ENCODE measurements at regions not wholly inside any gene's neighbourhood (a gene's known extent, or its start where the extent isn't known, plus 50 kb on each side); places are given as distances from the start of the nearest gene placed in this dataset.

GRCh38 chr13:83549671-83550070 is 332.6 kb downstream of the SLITRK1 start:
- H3K27me3 ChIP-seq (ENCODE audit: insufficient read depth, low read depth, low read length) = no peaks in the 10 kb centered on the region
- H3K9me3 ChIP-seq (ENCODE audit: low read length) = no peaks in the 10 kb centered on the region
- TF ChIP-seq MXI1 (conservative IDR thresholded peaks at IDR 0.05; ENCODE audit: poor library complexity, severe bottlenecking) = no peak
- TF ChIP-seq, protein P1, sequence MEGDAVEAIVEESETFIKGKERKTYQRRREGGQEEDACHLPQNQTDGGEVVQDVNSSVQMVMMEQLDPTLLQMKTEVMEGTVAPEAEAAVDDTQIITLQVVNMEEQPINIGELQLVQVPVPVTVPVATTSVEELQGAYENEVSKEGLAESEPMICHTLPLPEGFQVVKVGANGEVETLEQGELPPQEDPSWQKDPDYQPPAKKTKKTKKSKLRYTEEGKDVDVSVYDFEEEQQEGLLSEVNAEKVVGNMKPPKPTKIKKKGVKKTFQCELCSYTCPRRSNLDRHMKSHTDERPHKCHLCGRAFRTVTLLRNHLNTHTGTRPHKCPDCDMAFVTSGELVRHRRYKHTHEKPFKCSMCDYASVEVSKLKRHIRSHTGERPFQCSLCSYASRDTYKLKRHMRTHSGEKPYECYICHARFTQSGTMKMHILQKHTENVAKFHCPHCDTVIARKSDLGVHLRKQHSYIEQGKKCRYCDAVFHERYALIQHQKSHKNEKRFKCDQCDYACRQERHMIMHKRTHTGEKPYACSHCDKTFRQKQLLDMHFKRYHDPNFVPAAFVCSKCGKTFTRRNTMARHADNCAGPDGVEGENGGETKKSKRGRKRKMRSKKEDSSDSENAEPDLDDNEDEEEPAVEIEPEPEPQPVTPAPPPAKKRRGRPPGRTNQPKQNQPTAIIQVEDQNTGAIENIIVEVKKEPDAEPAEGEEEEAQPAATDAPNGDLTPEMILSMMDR (IDR thresholded peaks at IDR 0.05; ENCODE audit: poor library complexity, severe bottlenecking) = no peak
- TF ChIP-seq REST (IDR thresholded peaks at IDR 0.05; ENCODE audit: borderline replicate concordance) = no peak
- no peak for TF ChIP-seq TAF1 (IDR thresholded peaks at IDR 0.05; ENCODE audit: low read depth)
- no peak for TF ChIP-seq SMC3 (conservative IDR thresholded peaks at IDR 0.05; ENCODE audit: poor library complexity)
- TF ChIP-seq POLR2AphosphoS5 (IDR thresholded peaks at IDR 0.05) = no peak
- TF ChIP-seq RAD21 (conservative IDR thresholded peaks at IDR 0.05) = no peak
- TF ChIP-seq EP300 (conservative IDR thresholded peaks at IDR 0.05; ENCODE audit: poor library complexity, severe bottlenecking) = no peak
- TF ChIP-seq EZH2 (IDR thresholded peaks at IDR 0.05; ENCODE audit: borderline replicate concordance, insufficient read depth, low read length, poor library complexity, severe bottlenecking) = no peak
- no peak overlapping the region for H2AFZ ChIP-seq (ENCODE audit: low read depth, low read length)
- no peak overlapping the region for H3K4me3 ChIP-seq (ENCODE audit: low read length)
- H3K36me3 ChIP-seq (ENCODE audit: insufficient read depth, low read length) = no peaks in the 10 kb centered on the region
- no peak overlapping the region for H3K27ac ChIP-seq (ENCODE audit: low read length)
- H3K9ac ChIP-seq (ENCODE audit: low read length) = no peak overlapping the region
- no peaks in the 10 kb centered on the region for H4K20me1 ChIP-seq (ENCODE audit: insufficient read depth)
- no peaks in the 10 kb centered on the region for H3F3A ChIP-seq (ENCODE audit: insufficient read depth, low read length, poor library complexity, severe bottlenecking)
- no peaks in the 10 kb centered on the region for H3K9me2 ChIP-seq (ENCODE audit: insufficient read depth, low read length)
- H3K79me2 ChIP-seq (replicated peaks; ENCODE audit: insufficient read depth, low read length) = no peaks in the 10 kb centered on the region
- H3K4me2 ChIP-seq (ENCODE audit: low read length) = no peak overlapping the region

DNA sequence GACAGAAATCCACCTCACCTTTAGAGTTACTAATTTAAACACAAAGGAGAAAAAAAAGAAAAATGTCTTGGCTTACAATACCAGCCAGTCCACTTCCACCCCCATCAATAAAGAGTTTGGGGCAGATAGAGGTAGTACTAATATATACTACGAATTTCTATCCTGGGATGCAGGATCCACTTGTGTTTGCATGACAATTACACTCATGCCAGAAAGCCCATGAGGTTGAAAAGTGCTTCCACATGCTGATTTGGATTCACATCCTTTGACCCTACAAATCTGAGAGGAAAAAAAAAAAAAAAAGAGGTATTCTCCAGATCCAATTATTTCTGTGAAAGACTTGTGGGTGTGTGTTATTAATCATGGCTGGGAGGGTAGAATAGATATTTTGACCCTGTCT is 335.2 kb downstream of the SLITRK1 start:
- Histone ChIP-seq H3K79me2 (replicated peaks; ENCODE audit: insufficient read depth, low read length) (no peaks in the 10 kb centered on the region), H2AFZ (ENCODE audit: low read depth, low read length) (no peak overlapping the region), H3K4me2 (ENCODE audit: low read length) (no peak overlapping the region), H3K27ac (ENCODE audit: low read length) (no peak overlapping the region), H3K4me3 (ENCODE audit: low read length) (no peak overlapping the region), H3K27me3 (ENCODE audit: insufficient read depth, low read depth, low read length) (no peaks in the 10 kb centered on the region), H4K20me1 (ENCODE audit: insufficient read depth) (no peaks in the 10 kb centered on the region), H3F3A (ENCODE audit: insufficient read depth, low read length, poor library complexity, severe bottlenecking) (no peaks in the 10 kb centered on the region), H3K36me3 (ENCODE audit: insufficient read depth, low read length) (no peaks in the 10 kb centered on the region), H3K9me3 (ENCODE audit: low read length) (no peaks in the 10 kb centered on the region), H3K9me2 (ENCODE audit: insufficient read depth, low read length) (no peaks in the 10 kb centered on the region), H3K9ac (ENCODE audit: low read length) (no peak overlapping the region)
- TF ChIP-seq EZH2 (IDR thresholded peaks at IDR 0.05; ENCODE audit: borderline replicate concordance, insufficient read depth, low read length, poor library complexity, severe bottlenecking) (no peak), REST (IDR thresholded peaks at IDR 0.05; ENCODE audit: borderline replicate concordance) (no peak), SMC3 (conservative IDR thresholded peaks at IDR 0.05; ENCODE audit: poor library complexity) (no peak), POLR2AphosphoS5 (IDR thresholded peaks at IDR 0.05) (no peak), MXI1 (conservative IDR thresholded peaks at IDR 0.05; ENCODE audit: poor library complexity, severe bottlenecking) (no peak), RAD21 (conservative IDR thresholded peaks at IDR 0.05) (no peak), TAF1 (IDR thresholded peaks at IDR 0.05; ENCODE audit: low read depth) (no peak), EP300 (conservative IDR thresholded peaks at IDR 0.05; ENCODE audit: poor library complexity, severe bottlenecking) (no peak)
- TF ChIP-seq, protein P1 (IDR thresholded peaks at IDR 0.05; ENCODE audit: poor library complexity, severe bottlenecking) = no peak
